Sigmoid colon (tissue), 4 donors: ENCODE measurements at regions not wholly inside any gene's neighbourhood (a gene's known extent, or its start where the extent isn't known, plus 50 kb on each side); places are given as distances from the start of the nearest gene placed in this dataset.
A peak's percentile ranks its signal among the peaks of the same experiment; 100 is the strongest.

Experiments
- POLR2A ChIP-seq, 2 donors: fragments of 450-650 bp; IDR thresholded peaks; one replicate each; pipeline ENCODE4 v1.6.1; 2016; ENCODE audit warnings: antibody characterized with exemption in 2 of 2, mild to moderate bottlenecking in 2 of 2, moderate library complexity in 2 of 2
- POLR2AphosphoS5 ChIP-seq, 4 donors: sonication (generic); formaldehyde crosslinking; IDR thresholded peaks; one replicate each; pipeline ENCODE4 v1.6.1; 2017; ENCODE audit warnings: antibody characterized with exemption in 4 of 4
- TF ChIP-seq, protein P1 (sequence below), 4 experiments: fragments of 450-650 bp in 3 of 4; fragments of 200-600 bp in 1 of 4; IDR thresholded peaks; one replicate each; pipeline ENCODE4 v1.5.1; 2016 to 2019; ENCODE audit warnings: antibody characterized with exemption in 4 of 4, mild to moderate bottlenecking in 3 of 4, moderate library complexity in 2 of 4

DNA sequence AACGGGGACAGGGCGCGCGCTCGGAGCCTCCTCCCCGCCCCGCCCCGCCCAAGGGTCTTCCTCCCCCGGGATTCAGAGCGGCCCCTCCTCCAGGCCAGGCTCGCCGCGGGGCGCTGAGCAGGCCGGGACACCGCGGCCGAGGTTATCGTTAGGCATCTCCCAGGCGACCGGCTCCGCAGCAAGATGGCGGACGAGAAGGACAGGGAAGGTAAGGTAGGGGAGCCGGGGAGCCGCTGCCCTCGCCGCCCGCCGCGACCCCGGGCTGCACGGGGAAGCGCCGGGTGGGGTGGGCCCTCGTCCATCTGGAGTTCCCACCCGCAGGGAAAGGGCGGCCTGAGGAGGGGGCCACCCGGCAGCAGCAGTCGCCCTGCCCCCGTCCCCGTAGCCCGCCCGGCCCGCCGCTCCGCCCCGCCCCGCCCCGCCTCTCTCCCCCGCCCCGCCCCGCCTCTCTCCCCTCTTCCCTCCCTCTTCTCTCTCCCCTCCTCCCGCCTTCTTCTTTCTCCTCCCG lies 105.9 kb upstream of the HNRNPU start:
- TF ChIP-seq, protein P1, sequence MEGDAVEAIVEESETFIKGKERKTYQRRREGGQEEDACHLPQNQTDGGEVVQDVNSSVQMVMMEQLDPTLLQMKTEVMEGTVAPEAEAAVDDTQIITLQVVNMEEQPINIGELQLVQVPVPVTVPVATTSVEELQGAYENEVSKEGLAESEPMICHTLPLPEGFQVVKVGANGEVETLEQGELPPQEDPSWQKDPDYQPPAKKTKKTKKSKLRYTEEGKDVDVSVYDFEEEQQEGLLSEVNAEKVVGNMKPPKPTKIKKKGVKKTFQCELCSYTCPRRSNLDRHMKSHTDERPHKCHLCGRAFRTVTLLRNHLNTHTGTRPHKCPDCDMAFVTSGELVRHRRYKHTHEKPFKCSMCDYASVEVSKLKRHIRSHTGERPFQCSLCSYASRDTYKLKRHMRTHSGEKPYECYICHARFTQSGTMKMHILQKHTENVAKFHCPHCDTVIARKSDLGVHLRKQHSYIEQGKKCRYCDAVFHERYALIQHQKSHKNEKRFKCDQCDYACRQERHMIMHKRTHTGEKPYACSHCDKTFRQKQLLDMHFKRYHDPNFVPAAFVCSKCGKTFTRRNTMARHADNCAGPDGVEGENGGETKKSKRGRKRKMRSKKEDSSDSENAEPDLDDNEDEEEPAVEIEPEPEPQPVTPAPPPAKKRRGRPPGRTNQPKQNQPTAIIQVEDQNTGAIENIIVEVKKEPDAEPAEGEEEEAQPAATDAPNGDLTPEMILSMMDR (IDR thresholded peaks at IDR 0.05): no peak
- TF ChIP-seq POLR2A (IDR thresholded peaks at IDR 0.05): peak; percentile 30 to 55
- peak; percentile 52 to 94 (median 74) for TF ChIP-seq POLR2AphosphoS5 (IDR thresholded peaks at IDR 0.05)
